Lower leg skin (tissue), 3 donors: ENCODE measurements at regions not wholly inside any gene's neighbourhood (a gene's known extent, or its start where the extent isn't known, plus 50 kb on each side); places are given as distances from the start of the nearest gene placed in this dataset.

Source experiments
- CTCF ChIP-seq, 3 donors: fragments of 450-650 bp; IDR thresholded peaks; one replicate each; pipeline ENCODE4 v1.5.1; 2016; ENCODE audit warnings: antibody characterized with exemption in 3 of 3, mild to moderate bottlenecking in 3 of 3, moderate library complexity in 2 of 3
- POLR2A ChIP-seq, 2 donors: fragments of 450-650 bp; IDR thresholded peaks; one replicate each; pipeline ENCODE4 v1.6.1; 2016 to 2017; ENCODE audit warnings: antibody characterized with exemption in 2 of 2, mild to moderate bottlenecking in 1 of 2, moderate library complexity in 1 of 2

GRCh38 chr1:29878501-29878900 is 642.2 kb downstream of the PTPRU start:
- TF ChIP-seq CTCF (IDR thresholded peaks at IDR 0.05) (no peak), POLR2A (IDR thresholded peaks at IDR 0.05) (no peak)
